SK-N-SH (cell line): ENCODE measurements at regions not wholly inside any gene's neighbourhood (a gene's known extent, or its start where the extent isn't known, plus 50 kb on each side); places are given as distances from the start of the nearest gene placed in this dataset.

ENCODE experiments used
- CTCF ChIA-PET: fragments of 300-600, 350-600 bp; formaldehyde crosslinking; extraction: SDS; loops from one replicate; lab custom pipeline; 2021; lab: Yijun Ruan, JAX
- POLR2A ChIA-PET: fragments of 350-600 bp; sonication (Branson Sonifier 250); formaldehyde crosslinking; extraction: SDS; loops from one replicate; lab custom pipeline; 2020; ENCODE audit warnings: antibody characterized with exemption, inconsistent platforms; lab: Yijun Ruan, JAX
- DNase-seq: peaks from one replicate; pipeline ENCODE4 v3.0.0; 2012
- H2AFZ ChIP-seq: fragments of 200-600 bp; sonication (generic); 2 replicates; pipeline ENCODE4 v1.8.1; 2016; ENCODE audit warnings: antibody characterized with exemption, mild to moderate bottlenecking, low read depth
- H3F3A ChIP-seq: fragments of 200-600 bp; sonication (generic); replicated peaks from 2 replicates; pipeline ENCODE3; 2016; ENCODE audit warnings: antibody characterized with exemption, mild to moderate bottlenecking; ENCODE audit not compliant: insufficient read depth
- H3K27ac ChIP-seq, 2 experiments: fragments of 200-500 bp in 1 of 2; fragments of 200-600 bp in 1 of 2; sonication (Bioruptor generic) in 1 of 2; sonication (generic), shearing (Covaris generic) in 1 of 2; 2 replicates each; pipeline versions ENCODE4 v1.5.1 to v1.6.1; 2014 to 2016; ENCODE audit warnings: low read depth in 2 of 2, inconsistent platforms in 1 of 2, low read length in 1 of 2, mild to moderate bottlenecking in 1 of 2, mixed read lengths in 1 of 2
- H3K27me3 ChIP-seq: fragments of 200-600 bp; sonication (generic), shearing (Covaris generic); 2 replicates; pipeline ENCODE4 v1.6.1; 2016; ENCODE audit warnings: mixed run types; ENCODE audit not compliant: insufficient read depth
- H3K36me3 ChIP-seq, 2 experiments: fragments of 200-500 bp in 1 of 2; fragments of 200-600 bp in 1 of 2; sonication (Bioruptor generic) in 1 of 2; sonication (generic) in 1 of 2; replicated peaks in 1 of 2; 2 replicates each; pipeline versions ENCODE3 to v1.5.1; 2014 to 2016; ENCODE audit warnings: low read length in 1 of 2, mild to moderate bottlenecking in 1 of 2; ENCODE audit not compliant: insufficient read depth in 2 of 2, control insufficient read depth in 1 of 2
- H3K4me1 ChIP-seq, 2 experiments: fragments of 200-500 bp in 1 of 2; fragments of 200-600 bp in 1 of 2; sonication (Bioruptor generic) in 1 of 2; sonication (generic), shearing (Covaris generic) in 1 of 2; 2 replicates each; pipeline versions ENCODE4 v1.5.1 to v1.6.1; 2014 to 2016; ENCODE audit warnings: low read depth in 1 of 2, low read length in 1 of 2, mixed run types in 1 of 2; ENCODE audit not compliant: insufficient read depth in 2 of 2, control insufficient read depth in 1 of 2
- H3K4me2 ChIP-seq: fragments of 200-600 bp; sonication (generic), shearing (Covaris generic); 2 replicates; pipeline ENCODE4 v1.6.1; 2017; ENCODE audit warnings: mixed run types
- H3K4me3 ChIP-seq, 2 experiments: fragments of 200-500 bp in 1 of 2; fragments of 200-600 bp in 1 of 2; sonication (Bioruptor generic) in 1 of 2; sonication (generic), shearing (Covaris generic) in 1 of 2; 2 replicates each; pipeline versions ENCODE4 v1.5.1 to v1.8.1; 2014 to 2016; ENCODE audit warnings: low read depth in 2 of 2, inconsistent platforms in 1 of 2, low read length in 1 of 2, mild to moderate bottlenecking in 1 of 2, mixed read lengths in 1 of 2, moderate library complexity in 1 of 2
- H3K79me2 ChIP-seq: fragments of 200-600 bp; sonication (generic); 2 replicates; pipeline ENCODE4 v1.8.1; 2017; ENCODE audit warnings: mild to moderate bottlenecking; ENCODE audit not compliant: insufficient read depth
- H3K9ac ChIP-seq: fragments of 200-600 bp; sonication (generic); 2 replicates; pipeline ENCODE4 v1.6.1; 2017; ENCODE audit warnings: mixed run types
- H3K9me2 ChIP-seq: fragments of 200-600 bp; sonication (generic); 2 replicates; pipeline ENCODE4 v1.6.1; 2017; ENCODE audit warnings: mixed run types
- H3K9me3 ChIP-seq: fragments of 200-600 bp; sonication (generic); 2 replicates; pipeline ENCODE4 v1.6.1; 2017; ENCODE audit warnings: mixed run types, mild to moderate bottlenecking, moderate library complexity
- H4K20me1 ChIP-seq: fragments of 200-600 bp; sonication (generic); 2 replicates; pipeline ENCODE4 v1.6.1; 2017; ENCODE audit warnings: mild to moderate bottlenecking, mixed run types; ENCODE audit not compliant: insufficient read depth
- CHD2 ChIP-seq: fragments of 150-350 bp; IDR thresholded peaks from 2 replicates; pipeline ENCODE4 v1.6.1; 2018; ENCODE audit warnings: low read length; ENCODE audit not compliant: partially characterized antibody
- GABPA ChIP-seq: IDR thresholded peaks from 2 replicates; pipeline ENCODE4 v1.4.0; 2012; ENCODE audit warnings: low read depth, mild to moderate bottlenecking
- MEF2A ChIP-seq: IDR thresholded peaks from 2 replicates; pipeline ENCODE4 v1.4.0; 2012; ENCODE audit warnings: low read depth, borderline replicate concordance
- MXI1 ChIP-seq: IDR thresholded peaks from 2 replicates; pipeline ENCODE4 v1.6.1; 2012; ENCODE audit warnings: mild to moderate bottlenecking, low read depth, low read length, improper control_type of control experiment
- POLR2AphosphoS5 ChIP-seq: IDR thresholded peaks from 2 replicates; pipeline ENCODE4 v1.6.1; 2012; ENCODE audit warnings: low read depth, low read length
- SMC3 ChIP-seq: IDR thresholded peaks from 2 replicates; pipeline ENCODE4 v1.6.1; 2012; ENCODE audit warnings: low read depth, low read length, improper control_type of control experiment
- TCF12 ChIP-seq: IDR thresholded peaks from 2 replicates; pipeline ENCODE4 v1.4.0; 2012
- TEAD4 ChIP-seq: IDR thresholded peaks from 2 replicates; pipeline ENCODE4 v1.4.0; 2012; ENCODE audit warnings: mild to moderate bottlenecking, borderline replicate concordance; ENCODE audit not compliant: insufficient read depth
- WGBS: methylation state at CpG from one replicate; pipeline ENCODE4 v1.1.6; 2017; ENCODE audit warnings: low lambda C conversion rate; 5-methylcytosine and 5-hydroxymethylcytosine counted together
- TF ChIP-seq, protein P1 (sequence below): IDR thresholded peaks from 2 replicates; pipeline ENCODE4 v1.4.0; 2012; ENCODE audit warnings: low read depth, borderline replicate concordance
- TF ChIP-seq, protein P2 (sequence below): IDR thresholded peaks from 2 replicates; pipeline ENCODE4 v1.6.1; 2012; ENCODE audit warnings: mild to moderate bottlenecking, low read depth, low read length, moderate library complexity
- TF ChIP-seq, protein P3 (sequence below): IDR thresholded peaks from 2 replicates; pipeline ENCODE4 v1.4.0; 2012; ENCODE audit warnings: low read depth, borderline replicate concordance
- TF ChIP-seq, protein P4 (sequence below): IDR thresholded peaks from 2 replicates; pipeline ENCODE4 v1.4.0; 2012; ENCODE audit warnings: low read depth

DNA sequence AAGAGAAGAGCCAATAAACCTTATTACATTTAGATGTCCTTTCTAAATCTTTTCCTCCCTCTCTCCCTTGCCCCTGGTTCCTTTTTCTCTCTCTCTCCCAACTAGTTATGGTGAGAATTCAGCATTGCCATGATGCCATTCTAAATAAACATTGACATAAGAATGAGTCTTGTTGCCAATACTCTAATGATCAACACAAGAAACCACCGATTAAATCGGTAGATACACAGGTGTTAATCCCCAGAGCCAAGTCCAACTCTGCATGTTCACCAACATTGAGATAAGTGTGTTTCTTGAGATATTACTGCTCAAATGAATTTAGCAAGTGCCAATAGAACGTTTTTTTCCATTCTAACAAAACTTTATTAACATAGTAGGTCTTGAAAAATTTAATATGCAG, 412.1 kb downstream of the KCNJ2 start (continued):
- no peak for TF ChIP-seq GABPA

DNA sequence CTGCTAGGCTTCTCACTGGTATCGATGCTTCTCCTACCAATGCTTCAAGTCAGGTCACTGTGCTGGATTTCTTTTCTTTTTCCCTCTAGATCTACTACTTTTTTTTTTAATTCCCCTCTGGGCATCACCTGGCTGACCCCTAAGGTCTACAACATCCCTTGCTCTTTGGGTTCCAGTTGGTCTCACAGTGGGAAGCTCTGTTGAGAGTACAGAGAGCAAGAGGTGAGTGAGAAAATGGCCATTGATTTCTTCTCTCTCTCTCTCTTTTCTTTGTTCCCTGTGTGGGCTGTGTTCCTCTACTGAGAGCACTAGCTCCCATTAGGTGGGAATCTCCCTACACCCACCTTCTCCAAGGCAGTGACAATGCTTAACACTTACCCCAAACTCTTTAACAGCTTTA, 413.4 kb downstream of the KCNJ2 start:
- no peak overlapping the region for H3K27ac ChIP-seq
- DNase-seq, result no peak
- no peak overlapping the region for H2AFZ ChIP-seq
- H3K9me2 ChIP-seq, result no peaks in the 10 kb centered on the region
- H4K20me1 ChIP-seq, result no peaks in the 10 kb centered on the region
- H3K79me2 ChIP-seq, result no peaks in the 10 kb centered on the region
- H3K4me1 ChIP-seq, result no peaks in the 10 kb centered on the region
- H3K36me3 ChIP-seq, result no peaks in the 10 kb centered on the region
- no peaks in the 10 kb centered on the region for H3K27me3 ChIP-seq
- H3K4me3 ChIP-seq, result no peak overlapping the region
- POLR2A ChIA-PET, result no interaction called here
- no peak overlapping the region for H3K9ac ChIP-seq
- TF ChIP-seq, protein P1, sequence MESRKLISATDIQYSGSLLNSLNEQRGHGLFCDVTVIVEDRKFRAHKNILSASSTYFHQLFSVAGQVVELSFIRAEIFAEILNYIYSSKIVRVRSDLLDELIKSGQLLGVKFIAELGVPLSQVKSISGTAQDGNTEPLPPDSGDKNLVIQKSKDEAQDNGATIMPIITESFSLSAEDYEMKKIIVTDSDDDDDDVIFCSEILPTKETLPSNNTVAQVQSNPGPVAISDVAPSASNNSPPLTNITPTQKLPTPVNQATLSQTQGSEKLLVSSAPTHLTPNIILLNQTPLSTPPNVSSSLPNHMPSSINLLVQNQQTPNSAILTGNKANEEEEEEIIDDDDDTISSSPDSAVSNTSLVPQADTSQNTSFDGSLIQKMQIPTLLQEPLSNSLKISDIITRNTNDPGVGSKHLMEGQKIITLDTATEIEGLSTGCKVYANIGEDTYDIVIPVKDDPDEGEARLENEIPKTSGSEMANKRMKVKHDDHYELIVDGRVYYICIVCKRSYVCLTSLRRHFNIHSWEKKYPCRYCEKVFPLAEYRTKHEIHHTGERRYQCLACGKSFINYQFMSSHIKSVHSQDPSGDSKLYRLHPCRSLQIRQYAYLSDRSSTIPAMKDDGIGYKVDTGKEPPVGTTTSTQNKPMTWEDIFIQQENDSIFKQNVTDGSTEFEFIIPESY, result no peak
- TF ChIP-seq POLR2AphosphoS5 (no peak), MXI1 (no peak), SMC3 (no peak)
- TF ChIP-seq, protein P2, sequence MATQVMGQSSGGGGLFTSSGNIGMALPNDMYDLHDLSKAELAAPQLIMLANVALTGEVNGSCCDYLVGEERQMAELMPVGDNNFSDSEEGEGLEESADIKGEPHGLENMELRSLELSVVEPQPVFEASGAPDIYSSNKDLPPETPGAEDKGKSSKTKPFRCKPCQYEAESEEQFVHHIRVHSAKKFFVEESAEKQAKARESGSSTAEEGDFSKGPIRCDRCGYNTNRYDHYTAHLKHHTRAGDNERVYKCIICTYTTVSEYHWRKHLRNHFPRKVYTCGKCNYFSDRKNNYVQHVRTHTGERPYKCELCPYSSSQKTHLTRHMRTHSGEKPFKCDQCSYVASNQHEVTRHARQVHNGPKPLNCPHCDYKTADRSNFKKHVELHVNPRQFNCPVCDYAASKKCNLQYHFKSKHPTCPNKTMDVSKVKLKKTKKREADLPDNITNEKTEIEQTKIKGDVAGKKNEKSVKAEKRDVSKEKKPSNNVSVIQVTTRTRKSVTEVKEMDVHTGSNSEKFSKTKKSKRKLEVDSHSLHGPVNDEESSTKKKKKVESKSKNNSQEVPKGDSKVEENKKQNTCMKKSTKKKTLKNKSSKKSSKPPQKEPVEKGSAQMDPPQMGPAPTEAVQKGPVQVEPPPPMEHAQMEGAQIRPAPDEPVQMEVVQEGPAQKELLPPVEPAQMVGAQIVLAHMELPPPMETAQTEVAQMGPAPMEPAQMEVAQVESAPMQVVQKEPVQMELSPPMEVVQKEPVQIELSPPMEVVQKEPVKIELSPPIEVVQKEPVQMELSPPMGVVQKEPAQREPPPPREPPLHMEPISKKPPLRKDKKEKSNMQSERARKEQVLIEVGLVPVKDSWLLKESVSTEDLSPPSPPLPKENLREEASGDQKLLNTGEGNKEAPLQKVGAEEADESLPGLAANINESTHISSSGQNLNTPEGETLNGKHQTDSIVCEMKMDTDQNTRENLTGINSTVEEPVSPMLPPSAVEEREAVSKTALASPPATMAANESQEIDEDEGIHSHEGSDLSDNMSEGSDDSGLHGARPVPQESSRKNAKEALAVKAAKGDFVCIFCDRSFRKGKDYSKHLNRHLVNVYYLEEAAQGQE, result no peak
- TF ChIP-seq, protein P3, sequence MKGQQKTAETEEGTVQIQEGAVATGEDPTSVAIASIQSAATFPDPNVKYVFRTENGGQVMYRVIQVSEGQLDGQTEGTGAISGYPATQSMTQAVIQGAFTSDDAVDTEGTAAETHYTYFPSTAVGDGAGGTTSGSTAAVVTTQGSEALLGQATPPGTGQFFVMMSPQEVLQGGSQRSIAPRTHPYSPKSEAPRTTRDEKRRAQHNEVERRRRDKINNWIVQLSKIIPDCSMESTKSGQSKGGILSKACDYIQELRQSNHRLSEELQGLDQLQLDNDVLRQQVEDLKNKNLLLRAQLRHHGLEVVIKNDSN, result no peak
- CTCF ChIA-PET, result no interaction called here
- WGBS, result 2% methylated on average over 1 of the region's 1 CpG
- no peaks in the 10 kb centered on the region for H3F3A ChIP-seq
- H3K9me3 ChIP-seq, result no peaks in the 10 kb centered on the region
- no peak overlapping the region for H3K4me2 ChIP-seq

DNA sequence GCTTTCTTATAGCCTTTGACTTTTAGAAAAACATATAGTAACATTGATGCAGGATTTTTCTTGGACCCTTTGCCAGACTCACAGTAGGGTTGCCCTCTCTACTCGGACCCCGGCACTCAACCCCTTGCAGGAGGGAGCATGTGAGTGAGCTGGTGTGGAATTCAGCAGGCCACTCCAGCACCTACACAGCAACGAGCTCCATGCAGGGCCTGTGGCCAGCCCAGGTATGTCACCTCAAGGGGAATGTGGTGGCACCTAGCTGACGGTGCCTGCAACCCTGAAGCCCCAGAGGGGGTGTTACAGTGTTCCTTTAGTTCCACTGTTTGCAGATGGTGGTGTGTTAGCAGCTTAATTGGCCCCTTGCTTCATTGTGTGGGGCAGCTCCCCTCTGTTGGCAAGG, 414.9 kb downstream of the KCNJ2 start:
- Histone ChIP-seq H2AFZ (no peak overlapping the region), H3K36me3 (no peaks in the 10 kb centered on the region), H3K27me3 (no peaks in the 10 kb centered on the region), H3K9me2 (no peaks in the 10 kb centered on the region), H3F3A (no peaks in the 10 kb centered on the region), H3K9me3 (no peaks in the 10 kb centered on the region), H3K79me2 (no peaks in the 10 kb centered on the region), H3K4me3 (no peak overlapping the region), H3K4me2 (no peak overlapping the region), H4K20me1 (no peaks in the 10 kb centered on the region), H3K4me1 (no peaks in the 10 kb centered on the region), H3K27ac (no peak overlapping the region), H3K9ac (no peak overlapping the region)
- no peak for DNase-seq
- 40% methylated on average over 4 of the region's 4 CpGs for WGBS
- ChIA-PET CTCF (interaction anchor here (0.8 to 1.1 kb wide), 2 partner anchors 417 to 977 kb away, joined by 3 read pairs; no protein-coding TSS in a partner anchor), POLR2A (no interaction called here)
- TF ChIP-seq GABPA, result no peak
- no peak for TF ChIP-seq TEAD4
- TF ChIP-seq, protein P3, result no peak
- no peak for TF ChIP-seq TCF12
- TF ChIP-seq CHD2, result no peak
- TF ChIP-seq, protein P1, result no peak
- no peak for TF ChIP-seq MEF2A
- TF ChIP-seq, protein P4, sequence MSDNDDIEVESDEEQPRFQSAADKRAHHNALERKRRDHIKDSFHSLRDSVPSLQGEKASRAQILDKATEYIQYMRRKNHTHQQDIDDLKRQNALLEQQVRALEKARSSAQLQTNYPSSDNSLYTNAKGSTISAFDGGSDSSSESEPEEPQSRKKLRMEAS, result no peak
- no peak for TF ChIP-seq POLR2AphosphoS5
